ENCODE measurements at regions not wholly inside any gene's neighbourhood (a gene's known extent, or its start where the extent isn't known, plus 50 kb on each side); places are given as distances from the start of the nearest gene placed in this dataset.

DNA sequence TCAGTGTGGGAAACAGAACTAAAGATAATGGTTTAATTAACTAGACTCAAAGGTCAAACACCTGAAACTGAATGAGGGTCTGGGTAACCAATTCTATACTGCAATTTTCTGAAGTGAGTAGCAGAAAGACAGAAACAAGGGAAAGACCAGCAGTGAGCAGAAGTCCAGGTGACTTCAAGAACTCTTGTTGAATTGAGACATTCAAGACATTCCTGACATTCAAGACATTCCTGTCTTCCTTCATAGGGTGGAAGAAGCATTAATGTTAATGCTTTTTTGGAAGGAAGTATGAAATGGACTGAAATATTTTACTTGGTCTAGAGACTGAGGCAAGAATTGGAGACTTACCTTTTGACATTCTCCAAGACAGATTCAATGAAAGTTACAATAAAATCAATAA, 529.9 kb upstream of the MMS22L start:
- TF ChIP-seq, protein P1, sequence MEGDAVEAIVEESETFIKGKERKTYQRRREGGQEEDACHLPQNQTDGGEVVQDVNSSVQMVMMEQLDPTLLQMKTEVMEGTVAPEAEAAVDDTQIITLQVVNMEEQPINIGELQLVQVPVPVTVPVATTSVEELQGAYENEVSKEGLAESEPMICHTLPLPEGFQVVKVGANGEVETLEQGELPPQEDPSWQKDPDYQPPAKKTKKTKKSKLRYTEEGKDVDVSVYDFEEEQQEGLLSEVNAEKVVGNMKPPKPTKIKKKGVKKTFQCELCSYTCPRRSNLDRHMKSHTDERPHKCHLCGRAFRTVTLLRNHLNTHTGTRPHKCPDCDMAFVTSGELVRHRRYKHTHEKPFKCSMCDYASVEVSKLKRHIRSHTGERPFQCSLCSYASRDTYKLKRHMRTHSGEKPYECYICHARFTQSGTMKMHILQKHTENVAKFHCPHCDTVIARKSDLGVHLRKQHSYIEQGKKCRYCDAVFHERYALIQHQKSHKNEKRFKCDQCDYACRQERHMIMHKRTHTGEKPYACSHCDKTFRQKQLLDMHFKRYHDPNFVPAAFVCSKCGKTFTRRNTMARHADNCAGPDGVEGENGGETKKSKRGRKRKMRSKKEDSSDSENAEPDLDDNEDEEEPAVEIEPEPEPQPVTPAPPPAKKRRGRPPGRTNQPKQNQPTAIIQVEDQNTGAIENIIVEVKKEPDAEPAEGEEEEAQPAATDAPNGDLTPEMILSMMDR (IDR thresholded peaks at IDR 0.05), result no peak
- TF ChIP-seq POLR2A (IDR thresholded peaks at IDR 0.05), result no peak
